GM12874 (cell line): ENCODE measurements at regions not wholly inside any gene's neighbourhood (a gene's known extent, or its start where the extent isn't known, plus 50 kb on each side); places are given as distances from the start of the nearest gene placed in this dataset.

ENCODE experiments used
- CTCF ChIP-seq: IDR thresholded peaks from 2 replicates; pipeline ENCODE4 v1.5.1; 2011; ENCODE audit warnings: low read depth, mild to moderate bottlenecking, control low read depth, low read length, moderate library complexity; ENCODE audit not compliant: insufficient read depth

DNA sequence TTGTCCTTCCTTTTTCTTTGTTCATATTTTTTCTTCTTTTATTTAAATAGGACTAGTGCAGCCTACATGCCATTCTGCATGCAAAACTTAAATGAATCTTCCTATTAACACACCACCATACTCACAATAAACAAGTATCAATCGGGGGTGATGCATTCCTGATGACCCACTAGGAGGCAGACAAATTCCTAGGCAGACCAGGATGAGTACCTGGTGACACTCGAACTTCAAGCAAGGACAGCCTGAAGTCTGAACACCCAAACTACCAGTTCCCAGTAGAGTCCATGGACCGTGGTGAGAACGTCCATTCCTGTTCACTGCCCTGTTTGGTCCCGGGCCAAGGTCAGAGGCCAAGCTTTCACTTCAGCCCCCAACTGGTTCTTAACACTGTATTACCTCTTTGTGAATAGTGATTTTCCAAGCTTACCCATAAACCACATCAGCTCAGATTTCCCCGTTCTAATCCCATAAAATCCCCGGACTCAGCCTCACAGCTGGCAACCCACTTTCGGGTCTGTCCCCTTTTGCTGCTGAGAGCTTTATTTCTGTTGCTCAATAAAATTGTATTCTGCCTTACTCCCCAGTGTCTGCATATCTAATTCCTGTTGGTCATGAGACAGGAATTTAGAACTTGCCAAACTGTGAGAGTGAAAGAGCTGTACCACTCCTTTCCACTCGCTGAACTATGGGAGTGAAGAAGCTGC lies 1286.6 kb downstream of the FSTL5 start:
- no peak for TF ChIP-seq CTCF

DNA sequence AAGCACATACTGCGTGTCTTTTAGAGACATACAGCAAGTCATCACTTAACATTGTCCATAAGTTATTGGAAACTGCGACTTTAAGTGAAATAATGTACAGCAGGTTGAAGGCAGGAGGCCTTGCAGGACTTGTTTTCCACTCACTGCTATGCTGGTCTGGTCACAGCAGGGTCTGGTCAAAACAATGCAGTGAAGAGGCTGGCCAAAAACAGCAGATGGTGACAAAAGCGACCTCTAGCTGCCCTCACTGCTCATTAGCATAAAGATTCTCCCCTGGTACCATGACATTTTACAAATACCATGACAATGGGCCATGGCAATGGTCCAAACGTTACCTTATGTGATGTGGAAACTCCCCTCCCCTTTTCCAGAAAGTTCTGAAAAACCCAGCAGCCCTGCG lies 1283.6 kb downstream of the FSTL5 start:
- TF ChIP-seq CTCF = no peak

DNA sequence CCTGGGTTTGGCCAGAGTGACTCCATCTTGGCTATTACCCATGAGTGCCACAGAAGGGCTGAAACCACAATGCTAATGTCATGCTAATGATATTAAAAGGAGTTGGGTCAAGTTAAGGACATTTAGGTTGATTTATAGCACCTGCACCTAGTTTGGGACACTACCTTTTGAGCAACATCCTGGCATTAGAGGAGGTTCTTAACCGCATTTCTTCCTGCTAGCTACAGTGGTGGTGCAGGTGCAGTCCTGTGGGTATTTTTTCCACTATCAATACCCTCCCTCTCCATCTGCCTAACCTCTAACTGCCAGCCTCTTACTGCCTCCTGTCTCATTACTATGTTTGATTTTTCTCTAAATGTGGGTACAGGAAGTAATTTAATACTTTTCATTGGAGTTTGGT lies 1276.1 kb downstream of the FSTL5 start:
- no peak for TF ChIP-seq CTCF

GRCh38 chr4:160894128-160894527 lies 1269.7 kb downstream of the FSTL5 start:
- no peak for TF ChIP-seq CTCF

DNA sequence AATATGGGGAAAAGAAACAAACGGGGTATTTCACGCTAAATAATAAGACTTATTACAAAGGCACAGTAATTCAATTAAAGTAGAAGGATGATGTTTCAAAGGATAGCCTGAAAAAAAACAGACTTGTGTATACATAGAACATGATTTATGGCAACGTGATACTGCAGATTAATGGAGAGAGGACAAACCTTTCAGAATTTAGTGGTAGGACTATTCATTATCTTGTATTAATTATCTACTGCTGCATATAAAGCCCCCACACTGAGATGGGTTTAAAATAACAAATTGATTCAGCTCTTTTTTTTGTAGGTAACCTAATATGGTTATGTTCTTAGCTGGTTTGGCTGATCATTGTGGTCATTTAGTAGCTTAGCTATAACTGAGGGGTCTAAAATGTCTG lies 1269.0 kb downstream of the FSTL5 start:
- TF ChIP-seq CTCF = no peak

DNA sequence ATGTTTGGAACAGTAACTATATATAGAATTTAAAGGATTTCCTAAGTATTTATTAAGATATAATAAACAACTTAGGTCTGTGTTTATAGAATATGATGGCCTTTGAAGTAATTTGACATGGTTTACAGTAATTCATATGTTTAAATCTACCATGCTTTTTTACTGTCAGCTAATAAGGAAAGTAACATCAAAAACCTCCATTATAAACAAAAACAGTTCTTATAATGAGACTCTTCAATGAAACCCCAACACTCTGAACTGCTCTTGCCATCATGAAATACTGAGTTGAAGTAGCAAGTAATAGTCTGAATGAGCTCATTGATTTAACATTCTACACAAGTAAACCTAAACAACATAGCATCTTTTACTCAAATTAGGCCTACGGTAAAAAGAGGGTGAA lies 1236.5 kb downstream of the FSTL5 start:
- TF ChIP-seq CTCF = no peak

- no peak for TF ChIP-seq CTCF
Observed at GRCh38 chr4:160928482-160928881, 1235.3 kb downstream of the FSTL5 start.

DNA sequence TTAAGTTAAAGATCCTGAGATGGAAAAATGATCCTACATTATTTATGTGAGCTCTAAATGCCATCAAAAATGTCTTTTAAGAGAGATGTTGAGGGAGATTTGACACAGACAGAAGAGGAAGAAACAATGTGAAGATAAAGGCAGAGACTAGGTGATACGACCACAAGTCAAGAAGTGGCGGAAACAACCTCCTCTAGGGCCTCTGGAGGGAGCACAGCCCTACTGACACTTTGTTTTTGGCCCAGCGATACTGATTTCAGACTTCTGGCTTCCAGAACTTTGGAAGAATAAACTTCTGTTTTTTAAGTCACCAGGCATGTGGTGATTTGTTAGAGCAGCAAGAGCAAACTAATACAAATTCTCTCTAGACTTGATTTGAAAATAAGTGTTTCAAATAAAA lies 1216.1 kb downstream of the FSTL5 start:
- TF ChIP-seq CTCF = no peak
